GM23338 (cell line): ENCODE measurements at regions not wholly inside any gene's neighbourhood (a gene's known extent, or its start where the extent isn't known, plus 50 kb on each side); places are given as distances from the start of the nearest gene placed in this dataset.

Experiments used
- ATAC-seq: fragments of 200-7000 bp; cut with Tn5 transposase; 3 replicates; pipeline ENCODE4 v1.9.1; 2020
- DNase-seq: peaks from one replicate; pipeline ENCODE4 v3.0.0-alpha.2; 2015; ENCODE audit warnings: low spot score
- H2AFZ ChIP-seq: fragments of 200-600 bp; sonication (generic); 2 replicates; pipeline ENCODE4 v1.8.0; 2016; ENCODE audit warnings: antibody characterized with exemption, mild to moderate bottlenecking, moderate library complexity
- H3F3A ChIP-seq: fragments of 200-600 bp; sonication (generic); replicated peaks from 2 replicates; pipeline ENCODE4 v1.8.0; 2017; ENCODE audit warnings: antibody characterized with exemption, mixed run types, low read depth
- H3K27ac ChIP-seq: fragments of 200-600 bp; sonication (generic); 2 replicates; pipeline ENCODE4 v1.6.1; 2016; ENCODE audit warnings: low read depth
- H3K27me3 ChIP-seq: fragments of 200-600 bp; sonication (generic); 2 replicates; pipeline ENCODE4 v1.8.0; 2016; ENCODE audit warnings: mild to moderate bottlenecking, mixed run types, moderate library complexity; ENCODE audit not compliant: insufficient read depth
- H3K36me3 ChIP-seq: fragments of 200-600 bp; sonication (generic); 2 replicates; pipeline ENCODE4 v1.8.0; 2016; ENCODE audit warnings: mild to moderate bottlenecking; ENCODE audit not compliant: insufficient read depth
- H3K4me1 ChIP-seq: fragments of 200-600 bp; sonication (generic); 2 replicates; pipeline ENCODE4 v1.8.0; 2016; ENCODE audit warnings: mild to moderate bottlenecking, moderate library complexity; ENCODE audit not compliant: insufficient read depth
- H3K4me2 ChIP-seq: fragments of 200-600 bp; sonication (generic); 2 replicates; pipeline ENCODE4 v1.7.1; 2017; ENCODE audit warnings: mixed run types
- H3K4me3 ChIP-seq: fragments of 200-600 bp; sonication (generic); 2 replicates; pipeline ENCODE4 v1.6.1; 2016; ENCODE audit warnings: mixed run types
- H3K79me2 ChIP-seq: fragments of 200-600 bp; sonication (generic); replicated peaks from 2 replicates; pipeline ENCODE4 v1.8.0; 2017; ENCODE audit warnings: mild to moderate bottlenecking; ENCODE audit not compliant: insufficient read depth
- H3K9me2 ChIP-seq: fragments of 200-600 bp; sonication (generic); 2 replicates; pipeline ENCODE4 v1.8.0; 2017; ENCODE audit not compliant: insufficient read depth
- H4K20me1 ChIP-seq: fragments of 200-600 bp; sonication (generic); replicated peaks from 2 replicates; pipeline ENCODE4 v1.8.0; 2017; ENCODE audit warnings: mild to moderate bottlenecking; ENCODE audit not compliant: insufficient read depth
- H3K27ac Mint-ChIP-seq: 2 replicates; pipeline ENCODE4 v1.8.0; 2020; ENCODE audit warnings: inconsistent platforms, mild to moderate bottlenecking, moderate library complexity, mixed read lengths
- H3K27me3 Mint-ChIP-seq: 3 replicates; pipeline ENCODE4 v1.8.0; 2022; ENCODE audit warnings: low read depth, mild to moderate bottlenecking, moderate library complexity, mixed read lengths, inconsistent platforms; ENCODE audit not compliant: insufficient read depth, poor library complexity
- H3K36me3 Mint-ChIP-seq: 3 replicates; pipeline ENCODE4 v1.8.0; 2021; ENCODE audit warnings: low read depth, mild to moderate bottlenecking, inconsistent platforms, moderate library complexity, mixed read lengths
- H3K4me1 Mint-ChIP-seq: 3 replicates; pipeline ENCODE4 v1.8.0; 2020; ENCODE audit warnings: mild to moderate bottlenecking, inconsistent platforms, mixed read lengths
- H3K4me3 Mint-ChIP-seq: 3 replicates; pipeline ENCODE4 v1.8.0; 2021; ENCODE audit warnings: moderate library complexity, mild to moderate bottlenecking, inconsistent platforms, mixed read lengths
- H3K9me3 Mint-ChIP-seq: 3 replicates; pipeline ENCODE4 v1.8.0; 2020; ENCODE audit warnings: moderate library complexity, mild to moderate bottlenecking, inconsistent platforms, mixed read lengths
- CREB1 ChIP-seq: fragments of 250-450 bp; sonication (Bioruptor Pico); IDR thresholded peaks from 2 replicates; pipeline ENCODE4 v1.5.0; 2020; ENCODE audit warnings: low read depth, mild to moderate bottlenecking, moderate library complexity
- EZH2 ChIP-seq: fragments of 200-600 bp; sonication (generic); IDR thresholded peaks from one replicate; pipeline ENCODE4 v1.8.0; 2017; ENCODE audit warnings: antibody characterized with exemption, mild to moderate bottlenecking, low read depth; ENCODE audit not compliant: unreplicated experiment
- EZH2phosphoT487 ChIP-seq: fragments of 200-600 bp; sonication (generic); IDR thresholded peaks from one replicate; pipeline ENCODE4 v1.8.1; 2018; ENCODE audit warnings: antibody characterized with exemption; ENCODE audit not compliant: unreplicated experiment
- NANOG ChIP-seq: IDR thresholded peaks from 2 replicates; pipeline ENCODE4 v1.6.1; 2016; ENCODE audit warnings: antibody characterized with exemption, borderline replicate concordance
- REST ChIP-seq: IDR thresholded peaks from one replicate; pipeline ENCODE4 v1.6.1; 2018; ENCODE audit warnings: antibody characterized with exemption; ENCODE audit not compliant: unreplicated experiment
- ZNF331 ChIP-seq: fragments of 250-450 bp; sonication (Bioruptor Pico); IDR thresholded peaks from 2 replicates; pipeline ENCODE4 v1.5.0; 2020; ENCODE audit warnings: low read depth, mild to moderate bottlenecking, moderate library complexity
- ZNF462 ChIP-seq: fragments of 250-450 bp; sonication (Bioruptor Pico); IDR thresholded peaks from 2 replicates; pipeline ENCODE4 v1.5.0; 2020; ENCODE audit warnings: mild to moderate bottlenecking, moderate library complexity

GRCh38 chr3:115464036-115464435 lies 159.3 kb upstream of the GAP43 start:
- H3K79me2 ChIP-seq: no peaks in the 10 kb centered on the region
- no peaks in the 10 kb centered on the region for H3K9me2 ChIP-seq
- Mint-ChIP-seq H3K36me3 (peaks cover 6% of the 10 kb centered on the region; the same call in 1 of the 3 replicates), H3K4me1 (peaks cover 20% of the 10 kb centered on the region), H3K4me3 (no peak overlapping the region), H3K9me3 (peaks cover 3% of the 10 kb centered on the region; the same call in 1 of the 3 replicates), H3K27me3 (no peaks in the 10 kb centered on the region), H3K27ac (no peak overlapping the region)
- ATAC-seq (no peak), DNase-seq (no peak)
- no peak overlapping the region for H3K27ac ChIP-seq
- no peaks in the 10 kb centered on the region for H3F3A ChIP-seq
- no peaks in the 10 kb centered on the region for H4K20me1 ChIP-seq
- H3K4me2 ChIP-seq: no peak overlapping the region
- H3K27me3 ChIP-seq: no peaks in the 10 kb centered on the region
- H2AFZ ChIP-seq: no peak overlapping the region
- H3K36me3 ChIP-seq: no peaks in the 10 kb centered on the region
- H3K4me3 ChIP-seq: no peak overlapping the region
- TF ChIP-seq REST: no peak
- TF ChIP-seq ZNF331 (CRISPR knock-in tag): no peak
- TF ChIP-seq EZH2phosphoT487: no peak
- TF ChIP-seq EZH2: no peak
- no peak for TF ChIP-seq CREB1 (CRISPR knock-in tag)
- no peak for TF ChIP-seq ZNF462
- TF ChIP-seq NANOG: no peak
- H3K4me1 ChIP-seq: 0 out of 2 replicates have a peak, but pooled peaks cover 7% of the 10 kb centered on the region
